ENCODE measurements at regions not wholly inside any gene's neighbourhood (a gene's known extent, or its start where the extent isn't known, plus 50 kb on each side); places are given as distances from the start of the nearest gene placed in this dataset.

GRCh38 chr16:7763111-7763510 lies 430.5 kb downstream of the RBFOX1 start:
- TF ChIP-seq EZH2phosphoT487 (IDR thresholded peaks at IDR 0.05; ENCODE audit: borderline replicate concordance, low read depth, low read length) = no peak
- TF ChIP-seq, protein P1, sequence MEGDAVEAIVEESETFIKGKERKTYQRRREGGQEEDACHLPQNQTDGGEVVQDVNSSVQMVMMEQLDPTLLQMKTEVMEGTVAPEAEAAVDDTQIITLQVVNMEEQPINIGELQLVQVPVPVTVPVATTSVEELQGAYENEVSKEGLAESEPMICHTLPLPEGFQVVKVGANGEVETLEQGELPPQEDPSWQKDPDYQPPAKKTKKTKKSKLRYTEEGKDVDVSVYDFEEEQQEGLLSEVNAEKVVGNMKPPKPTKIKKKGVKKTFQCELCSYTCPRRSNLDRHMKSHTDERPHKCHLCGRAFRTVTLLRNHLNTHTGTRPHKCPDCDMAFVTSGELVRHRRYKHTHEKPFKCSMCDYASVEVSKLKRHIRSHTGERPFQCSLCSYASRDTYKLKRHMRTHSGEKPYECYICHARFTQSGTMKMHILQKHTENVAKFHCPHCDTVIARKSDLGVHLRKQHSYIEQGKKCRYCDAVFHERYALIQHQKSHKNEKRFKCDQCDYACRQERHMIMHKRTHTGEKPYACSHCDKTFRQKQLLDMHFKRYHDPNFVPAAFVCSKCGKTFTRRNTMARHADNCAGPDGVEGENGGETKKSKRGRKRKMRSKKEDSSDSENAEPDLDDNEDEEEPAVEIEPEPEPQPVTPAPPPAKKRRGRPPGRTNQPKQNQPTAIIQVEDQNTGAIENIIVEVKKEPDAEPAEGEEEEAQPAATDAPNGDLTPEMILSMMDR (conservative IDR thresholded peaks at IDR 0.05; ENCODE audit: low read length) = no peak

Measured in OCI-LY7 (cell line).